SK-N-SH treated with all-trans-retinoic acid at 6 μM for 48 hours (cell line): ENCODE measurements at regions not wholly inside any gene's neighbourhood (a gene's known extent, or its start where the extent isn't known, plus 50 kb on each side); places are given as distances from the start of the nearest gene placed in this dataset.
"Not testable (repeated sequence)": the region's sequence is repeated elsewhere in the genome, so short reads cannot be mapped to it uniquely, and the experiment has no call there.

Source experiments
- BACH2 ChIP-seq: fragments of 250-450 bp; sonication (Bioruptor Pico); IDR thresholded peaks from 2 replicates; pipeline ENCODE4 v1.9.0; 2021; ENCODE audit warnings: mild to moderate bottlenecking, borderline replicate concordance
- CSRNP3 ChIP-seq: fragments of 250-450 bp; sonication (Bioruptor Pico); IDR thresholded peaks from 2 replicates; pipeline ENCODE4 v1.5.1; 2021; ENCODE audit warnings: mild to moderate bottlenecking, moderate library complexity
- TOX ChIP-seq: fragments of 250-450 bp; sonication (Bioruptor Pico); IDR thresholded peaks from 2 replicates; pipeline ENCODE4 v1.8.0; 2021; ENCODE audit warnings: mild to moderate bottlenecking, moderate library complexity, borderline replicate concordance
- ZFP30 ChIP-seq: fragments of 450-650 bp; formaldehyde crosslinking; IDR thresholded peaks from 2 replicates; pipeline ENCODE4 v1.5.0; 2022; ENCODE audit warnings: mild to moderate bottlenecking, moderate library complexity
- ZNF565 ChIP-seq: fragments of 450-650 bp; formaldehyde crosslinking; conservative IDR thresholded peaks from 2 replicates; pipeline ENCODE4 v1.5.0; 2020; ENCODE audit warnings: low read depth, mild to moderate bottlenecking, moderate library complexity
- ZNF70 ChIP-seq: fragments of 450-650 bp; formaldehyde crosslinking; IDR thresholded peaks from 2 replicates; pipeline ENCODE4 v1.5.0; 2020; ENCODE audit warnings: mild to moderate bottlenecking, moderate library complexity

- not testable (repeated sequence) for TF ChIP-seq TOX, ZNF70, ZFP30, ZNF565, CSRNP3, BACH2 (CRISPR knock-in tag)
Observed at GRCh38 chr5:50590444-50591189, 75.8 kb upstream of the PARP8 start.
